HG02798 (cell line): ENCODE measurements at regions not wholly inside any gene's neighbourhood (a gene's known extent, or its start where the extent isn't known, plus 50 kb on each side); places are given as distances from the start of the nearest gene placed in this dataset.
"Not testable (repeated sequence)": the region's sequence is repeated elsewhere in the genome, so short reads cannot be mapped to it uniquely, and the experiment has no call there.

ENCODE experiments used
- ATAC-seq: cut with Tn5 transposase; IDR thresholded peaks from one replicate; pipeline ENCODE4 v1.9.1; 2021; ENCODE audit warnings: mild to moderate bottlenecking; ENCODE audit not compliant: unreplicated experiment, poor library complexity

DNA sequence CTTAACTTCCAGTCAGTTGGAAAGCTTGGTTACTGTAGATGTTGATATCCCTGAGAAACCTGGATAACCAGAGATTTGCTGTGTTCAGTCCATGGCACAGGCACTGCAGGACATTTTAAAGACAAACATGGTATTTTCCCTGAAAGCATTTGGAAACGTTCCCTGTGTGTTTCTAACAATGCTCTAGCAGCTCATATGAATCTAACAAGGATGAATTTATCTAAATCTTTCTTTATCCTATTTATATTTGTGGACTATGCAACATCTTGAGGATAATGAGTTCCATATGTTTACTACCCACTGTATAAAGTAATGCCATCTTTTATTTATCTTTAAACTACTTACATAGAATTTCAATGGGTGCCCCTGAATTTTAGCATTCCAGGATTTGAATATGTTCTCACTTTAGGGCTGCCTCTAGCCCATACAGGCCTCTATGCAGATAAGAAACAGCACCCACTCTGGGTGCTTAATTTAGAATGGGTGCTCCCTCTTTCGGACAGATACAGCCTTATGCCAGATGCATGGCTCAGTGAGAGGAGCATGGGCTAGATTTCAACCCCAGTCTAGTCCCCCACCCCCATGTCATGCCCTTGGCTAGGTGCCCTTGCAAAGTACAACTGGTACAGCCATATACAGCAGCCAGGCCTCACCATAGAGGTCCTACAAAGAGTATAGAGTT is 50.6 kb upstream of the NEMP2 start:
- no peak for ATAC-seq

DNA sequence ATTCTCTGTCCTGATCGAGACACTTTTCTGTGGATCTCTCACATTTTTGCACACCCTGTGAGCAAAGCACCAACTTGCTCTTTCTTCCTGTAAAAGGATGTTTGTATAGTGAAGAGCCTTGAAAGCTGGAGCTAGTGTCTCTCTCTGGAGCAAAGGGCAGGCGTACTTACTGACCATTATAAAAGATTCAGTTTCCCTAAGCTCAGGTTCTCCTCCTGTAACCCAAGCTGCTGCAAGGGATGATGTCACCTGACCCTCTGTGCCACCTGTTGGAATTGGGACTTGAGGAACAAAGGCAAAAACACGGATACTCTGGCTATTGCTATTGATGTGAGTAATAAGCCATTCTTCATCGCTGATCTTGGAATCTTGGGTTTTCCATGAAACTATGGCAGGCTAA is 52.6 kb upstream of the NEMP2 start:
- ATAC-seq: no peak

- peak; percentile 51 for ATAC-seq
Observed at GRCh38 chr2:190589008-190589407, 54.5 kb upstream of the NEMP2 start.

- ATAC-seq: no peak
Observed at GRCh38 chr2:190591437-190591836, 56.9 kb upstream of the NEMP2 start.

GRCh38 chr2:190592831-190593230 is 56.1 kb upstream of the NAB1 start:
- no peak for ATAC-seq

DNA sequence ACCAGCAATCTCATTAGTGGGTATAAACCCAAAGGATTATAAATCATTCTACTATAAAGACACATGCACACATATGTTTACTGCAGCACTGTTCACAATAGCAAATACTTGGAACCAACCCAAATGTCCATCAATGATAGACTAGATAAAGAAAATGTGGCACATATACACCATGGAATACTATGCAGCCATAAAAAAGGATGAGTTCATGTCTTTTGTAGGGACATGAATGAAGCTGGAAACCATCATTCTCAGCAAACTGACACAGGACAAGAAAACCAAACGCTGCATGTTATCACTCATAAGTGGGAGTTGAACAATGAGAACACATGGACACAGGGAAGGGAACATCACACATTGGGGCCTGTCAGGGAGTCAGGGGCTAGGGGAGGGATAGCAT is 53.0 kb upstream of the NAB1 start:
- not testable (repeated sequence) for ATAC-seq

- ATAC-seq: no peak
Observed at GRCh38 chr2:190596993-190597392, 51.9 kb upstream of the NAB1 start.

DNA sequence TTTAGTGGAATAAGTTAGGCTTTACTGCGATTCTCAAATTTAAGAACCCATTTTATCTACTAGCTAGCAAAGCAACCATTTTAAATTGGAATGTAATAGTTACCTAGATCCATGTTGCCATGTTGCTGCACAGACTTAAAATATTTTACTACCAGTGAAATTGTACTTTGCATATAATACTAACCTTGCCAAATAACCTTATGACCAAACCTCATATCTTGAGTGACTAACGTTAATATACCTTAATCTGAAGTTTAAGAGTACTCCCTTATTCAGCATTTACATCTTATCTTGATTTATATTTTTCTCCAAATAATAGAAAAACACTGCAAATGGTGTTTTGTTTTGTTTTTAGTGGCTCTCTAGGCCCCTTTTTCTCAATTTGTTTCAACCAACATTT is 50.3 kb upstream of the NAB1 start:
- no peak for ATAC-seq

- no peak for ATAC-seq
Observed at GRCh38 chr2:190599073-190599472, 49.8 kb upstream of the NAB1 start.
